DND-41 (cell line): ENCODE measurements at regions not wholly inside any gene's neighbourhood (a gene's known extent, or its start where the extent isn't known, plus 50 kb on each side); places are given as distances from the start of the nearest gene placed in this dataset.

ENCODE experiments used
- CTCF ChIP-seq: IDR thresholded peaks from 2 replicates; pipeline ENCODE4 v1.5.1; 2012; ENCODE audit warnings: borderline replicate concordance, low read length, moderate library complexity, mild to moderate bottlenecking; ENCODE audit not compliant: poor library complexity, severe bottlenecking; ENCODE audit errors: extremely low read depth
- EZH2 ChIP-seq: IDR thresholded peaks from 3 replicates; pipeline ENCODE4 v1.6.1; 2012; ENCODE audit warnings: borderline replicate concordance, low read depth, mild to moderate bottlenecking, moderate library complexity, low read length, inconsistent platforms; ENCODE audit not compliant: severe bottlenecking

GRCh38 chrX:63922221-63922620 lies 137.2 kb upstream of the ARHGEF9 start:
- no peak for TF ChIP-seq CTCF
- TF ChIP-seq EZH2, result no peak
